HL-60 (cell line): ENCODE measurements at regions not wholly inside any gene's neighbourhood (a gene's known extent, or its start where the extent isn't known, plus 50 kb on each side); places are given as distances from the start of the nearest gene placed in this dataset.

Source experiments
- CTCF ChIP-seq: IDR thresholded peaks from one replicate; pipeline ENCODE4 v1.5.1; 2011; ENCODE audit warnings: low read length, control low read depth, inconsistent platforms; ENCODE audit not compliant: insufficient read depth
- POLR2AphosphoS5 ChIP-seq: IDR thresholded peaks from 2 replicates; pipeline ENCODE4 v1.6.1; 2012; ENCODE audit warnings: low read depth

DNA sequence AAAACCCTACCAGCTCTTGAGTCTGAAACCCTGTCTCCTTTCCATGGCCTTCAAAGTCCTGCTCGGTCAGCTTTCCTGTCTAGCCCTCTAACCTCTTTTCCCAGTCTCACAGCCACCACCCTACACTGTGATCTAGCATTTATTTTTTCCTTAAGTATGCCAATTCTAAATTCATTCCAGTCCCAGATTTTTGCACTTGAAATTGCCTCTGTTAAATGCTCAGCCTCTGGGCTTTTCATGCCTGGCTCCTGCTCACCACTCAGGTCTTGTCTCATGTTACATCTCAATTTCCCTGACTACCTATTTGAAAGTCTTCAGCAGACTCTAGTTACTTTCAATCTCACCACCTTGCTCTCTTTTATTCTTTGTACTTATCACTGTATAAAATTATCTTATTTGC is 176.2 kb downstream of the ADGRL4 start:
- TF ChIP-seq CTCF (no peak), POLR2AphosphoS5 (no peak)
